ENCODE measurements at regions not wholly inside any gene's neighbourhood (a gene's known extent, or its start where the extent isn't known, plus 50 kb on each side); places are given as distances from the start of the nearest gene placed in this dataset.

DNA sequence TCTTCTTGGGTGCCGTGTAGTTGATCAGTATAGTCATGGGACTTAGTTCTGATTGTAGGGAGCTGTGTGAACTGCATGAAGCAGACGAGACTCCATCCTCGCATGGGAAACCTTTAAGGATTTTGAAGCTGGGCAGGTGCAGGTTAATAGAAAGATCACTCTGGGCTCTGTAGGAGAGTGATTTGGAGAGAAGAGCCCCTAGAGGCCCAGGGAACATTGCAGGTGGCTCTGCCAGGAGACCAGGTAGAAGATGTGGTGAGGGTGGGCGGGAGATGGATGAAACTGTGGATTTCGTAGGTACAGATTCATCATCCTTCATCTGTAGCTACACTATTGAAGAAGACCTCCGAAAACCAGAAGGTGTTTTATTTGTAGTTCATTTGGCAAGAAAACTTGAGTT, 53.3 kb downstream of the UTRN start:
- Histone ChIP-seq H3K79me2 (ENCODE audit: insufficient read depth, low read length) (peaks cover 14% of the 10 kb centered on the region; the same call in 1 of the 2 replicates), H2BK15ac (ENCODE audit: low read depth, low read length) (no peak overlapping the region), H3K23ac (ENCODE audit: insufficient read length, low read depth, low read length) (no peak overlapping the region), H2BK120ac (ENCODE audit: low read depth, low read length, poor library complexity, severe bottlenecking) (no peak overlapping the region), H3K14ac (ENCODE audit: insufficient read depth, low read length) (no peak overlapping the region), H4K8ac (replicated peaks; ENCODE audit: insufficient read length, low read depth, low read length) (no peak overlapping the region), H3K9me3 (ENCODE audit: control insufficient read depth, low read depth, low read length) (no peaks in the 10 kb centered on the region), H4K5ac (ENCODE audit: insufficient read length, low read depth, low read length) (no peak overlapping the region), H4K20me1 (ENCODE audit: control insufficient read depth, insufficient read depth, insufficient read length) (no peaks in the 10 kb centered on the region), H4K91ac (ENCODE audit: insufficient read length, low read depth, low read length) (no peak overlapping the region), H3K4ac (ENCODE audit: low read depth, low read length) (no peak overlapping the region), H3K56ac (ENCODE audit: insufficient read length, low read depth, low read length) (no peak overlapping the region), H3T11ph (ENCODE audit: low read length) (no peak overlapping the region), H3K18ac (ENCODE audit: insufficient read length, low read depth, low read length) (no peak overlapping the region), H3K27ac (ENCODE audit: insufficient read length, low read depth, low read length) (no peak overlapping the region), H2BK20ac (ENCODE audit: low read depth, low read length, poor library complexity, severe bottlenecking) (no peak overlapping the region), H3K4me1 (ENCODE audit: insufficient read depth, low read length) (peaks cover 13% of the 10 kb centered on the region; the same call in 1 of the 2 replicates), H3K4me2 (ENCODE audit: insufficient read depth, insufficient read length, low read length) (no peak overlapping the region), H3K9ac (ENCODE audit: extremely low read depth, insufficient read length, low read length) (no peak overlapping the region), H2BK12ac (ENCODE audit: insufficient read length, low read depth, low read length) (no peak overlapping the region), H2AK5ac (ENCODE audit: insufficient read length, low read length) (no peak overlapping the region), H3K23me2 (ENCODE audit: insufficient read length, low read depth, low read length, poor library complexity, severe bottlenecking) (no peaks in the 10 kb centered on the region), H3K79me1 (ENCODE audit: insufficient read depth, low read depth, low read length, poor library complexity, severe bottlenecking) (peaks cover 17% of the 10 kb centered on the region), H2BK5ac (ENCODE audit: insufficient read length, low read length) (no peak overlapping the region), H2AFZ (ENCODE audit: low read length) (no peak overlapping the region), H3K27me3 (ENCODE audit: insufficient read depth, low read length) (no peaks in the 10 kb centered on the region)
- H3K36me3 Mint-ChIP-seq (ENCODE audit: insufficient read depth in 1 of 3, low read depth in 3 of 3) = no peaks in the 10 kb centered on the region; a peak in 1 of 7 replicates
- H3K4me1 Mint-ChIP-seq = peaks cover 26 to 30% of the 10 kb centered on the region in 2 experiments
- no peak overlapping the region for H3K4me3 Mint-ChIP-seq
- TF ChIP-seq, protein P1, sequence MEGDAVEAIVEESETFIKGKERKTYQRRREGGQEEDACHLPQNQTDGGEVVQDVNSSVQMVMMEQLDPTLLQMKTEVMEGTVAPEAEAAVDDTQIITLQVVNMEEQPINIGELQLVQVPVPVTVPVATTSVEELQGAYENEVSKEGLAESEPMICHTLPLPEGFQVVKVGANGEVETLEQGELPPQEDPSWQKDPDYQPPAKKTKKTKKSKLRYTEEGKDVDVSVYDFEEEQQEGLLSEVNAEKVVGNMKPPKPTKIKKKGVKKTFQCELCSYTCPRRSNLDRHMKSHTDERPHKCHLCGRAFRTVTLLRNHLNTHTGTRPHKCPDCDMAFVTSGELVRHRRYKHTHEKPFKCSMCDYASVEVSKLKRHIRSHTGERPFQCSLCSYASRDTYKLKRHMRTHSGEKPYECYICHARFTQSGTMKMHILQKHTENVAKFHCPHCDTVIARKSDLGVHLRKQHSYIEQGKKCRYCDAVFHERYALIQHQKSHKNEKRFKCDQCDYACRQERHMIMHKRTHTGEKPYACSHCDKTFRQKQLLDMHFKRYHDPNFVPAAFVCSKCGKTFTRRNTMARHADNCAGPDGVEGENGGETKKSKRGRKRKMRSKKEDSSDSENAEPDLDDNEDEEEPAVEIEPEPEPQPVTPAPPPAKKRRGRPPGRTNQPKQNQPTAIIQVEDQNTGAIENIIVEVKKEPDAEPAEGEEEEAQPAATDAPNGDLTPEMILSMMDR (conservative IDR thresholded peaks at IDR 0.05) = peak; percentile 31; the same call in 1 of the 3 replicates
- H3K27ac Mint-ChIP-seq = peak overlapping the region in 1 of 3 experiments; percentile 21; a peak in 1 of 7 replicates
- H3K9me3 Mint-ChIP-seq = no peaks in the 10 kb centered on the region
- no CpG with 5 or more reads among the region's 6 CpGs for WGBS (ENCODE audit: extremely low coverage, insufficient read length, low lambda C conversion rate)
- no peak for DNase-seq
- H3K27me3 Mint-ChIP-seq (ENCODE audit: low read depth) = no peaks in the 10 kb centered on the region

Measured in H9 (cell line).